HG03103 (cell line): ENCODE measurements at regions not wholly inside any gene's neighbourhood (a gene's known extent, or its start where the extent isn't known, plus 50 kb on each side); places are given as distances from the start of the nearest gene placed in this dataset.

Source experiments
- ATAC-seq: cut with Tn5 transposase; IDR thresholded peaks from one replicate; pipeline ENCODE4 v1.9.1; 2021; ENCODE audit warnings: low read depth; ENCODE audit not compliant: unreplicated experiment

DNA sequence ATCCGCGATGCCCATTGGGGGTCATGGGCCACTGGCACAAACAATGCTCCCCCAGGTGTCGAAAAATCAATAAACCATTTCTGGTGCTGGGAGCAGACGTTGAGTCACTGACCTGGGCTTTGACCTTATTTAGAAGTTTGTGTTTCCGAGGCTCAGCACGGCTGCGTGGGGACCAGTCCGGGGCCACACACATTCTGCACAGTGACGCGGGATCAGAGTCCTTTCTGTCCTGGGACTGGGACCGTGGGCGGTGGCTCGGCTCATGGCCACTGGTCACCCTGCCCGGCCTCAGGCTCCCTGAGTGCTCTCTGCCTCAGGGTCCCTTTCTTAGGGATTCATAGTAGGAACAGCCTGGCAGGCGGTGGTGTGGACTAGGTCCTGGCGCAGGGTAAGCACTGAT, 1266.0 kb downstream of the BRD1 start:
- no peak for ATAC-seq

DNA sequence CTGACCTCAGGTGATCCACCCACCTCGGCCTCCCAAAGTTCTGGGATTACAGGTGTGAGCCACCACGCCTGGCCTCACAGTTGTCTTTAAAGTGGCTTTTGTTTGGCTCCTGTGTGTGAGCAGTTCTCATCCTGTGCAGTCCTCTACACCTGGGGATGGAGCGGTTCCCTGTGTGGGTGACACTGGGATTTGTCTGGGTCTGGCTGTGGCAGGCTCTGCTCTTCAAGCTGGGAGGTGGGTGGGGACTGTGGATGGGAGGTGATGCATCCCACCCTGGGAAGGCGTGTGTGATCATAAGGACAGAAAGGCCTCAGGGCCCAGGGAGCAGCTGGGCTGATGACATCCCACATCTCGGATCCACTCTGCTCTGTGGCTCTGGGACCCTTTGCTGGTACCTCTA, 1266.8 kb downstream of the BRD1 start:
- no peak for ATAC-seq

- no peak for ATAC-seq
Observed at GRCh38 chr22:48560389-48560751, 1267.3 kb downstream of the BRD1 start.

DNA sequence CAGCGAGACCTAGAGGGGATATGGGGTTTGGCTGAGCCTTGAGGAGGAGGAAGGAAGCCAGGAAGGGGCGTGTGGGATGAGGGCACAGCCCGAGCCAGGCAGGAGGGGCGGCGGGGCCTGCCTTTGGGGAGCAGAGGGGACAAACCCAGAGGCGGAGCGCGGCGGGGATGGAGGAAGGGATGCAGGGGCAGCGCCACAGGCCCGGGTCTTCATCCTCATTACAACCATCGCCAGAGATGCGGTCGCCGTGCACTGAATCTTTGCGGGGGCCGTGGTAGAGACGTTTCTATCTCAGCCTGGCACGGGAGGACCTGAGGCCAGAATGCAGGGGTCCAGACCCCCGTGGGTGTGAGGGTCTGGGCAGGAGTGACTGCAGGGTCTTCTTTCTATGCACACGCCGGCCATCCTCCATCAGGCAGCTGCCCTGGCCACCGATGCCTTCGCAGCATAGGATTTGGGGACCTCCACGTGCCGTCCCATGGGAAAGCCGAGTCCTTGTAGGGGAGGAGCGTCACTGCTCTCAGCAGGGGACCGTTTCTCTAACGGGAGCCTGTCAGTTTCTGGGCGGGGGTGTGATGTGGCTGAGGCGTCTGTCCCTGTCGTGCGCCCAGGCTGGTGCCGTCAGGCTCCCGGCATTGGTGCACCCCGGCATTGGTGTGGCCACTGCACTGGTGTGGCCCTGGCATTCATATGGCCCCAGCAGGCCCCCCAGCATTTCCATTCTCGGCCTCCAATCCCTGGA, 1267.9 kb downstream of the BRD1 start:
- ATAC-seq, result no peak

GRCh38 chr22:48558606-48559402, 1268.9 kb downstream of the BRD1 start:
- ATAC-seq, result no peak

DNA sequence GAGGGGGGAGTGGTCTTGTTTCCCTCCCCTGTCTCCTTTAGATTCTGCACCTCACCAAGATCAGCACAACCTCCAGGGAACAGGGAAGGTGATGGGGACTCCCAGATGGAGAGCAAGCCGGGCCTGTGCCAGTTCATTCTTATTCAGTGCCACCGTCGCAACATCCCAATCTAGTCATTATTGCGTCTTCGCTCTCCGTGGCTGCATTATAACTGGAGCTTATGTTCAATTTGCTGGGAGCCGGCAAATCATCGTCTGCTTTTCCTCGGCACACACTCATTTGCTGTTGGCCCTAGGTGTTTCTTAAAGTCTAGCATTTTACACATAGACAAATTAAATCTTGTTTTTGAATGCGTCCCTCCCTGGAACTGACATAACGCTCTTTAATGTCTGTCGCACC, 1269.7 kb downstream of the BRD1 start:
- ATAC-seq, result no peak

DNA sequence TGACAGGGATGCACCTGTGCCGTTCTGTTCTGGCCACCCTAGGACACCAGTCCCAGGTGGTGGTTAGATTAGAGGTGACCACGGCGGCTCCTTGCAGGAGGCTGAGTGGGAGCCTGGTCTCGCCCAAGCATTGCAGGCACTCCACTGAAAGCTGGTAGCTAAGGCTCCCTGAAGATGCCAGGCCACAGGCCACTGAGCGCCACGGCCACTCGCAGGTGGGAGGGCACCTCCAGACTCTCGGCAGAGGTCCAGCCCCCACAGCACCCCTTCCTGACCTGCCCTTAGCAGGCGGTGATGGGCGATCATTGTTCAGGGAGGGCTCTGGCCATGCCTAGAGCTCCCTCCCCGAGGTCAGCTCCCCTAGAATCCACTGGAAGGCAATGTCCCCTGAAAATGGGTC, 1270.2 kb downstream of the BRD1 start:
- no peak for ATAC-seq

- no peak for ATAC-seq
Observed at GRCh38 chr22:48556751-48557150, 1270.9 kb downstream of the BRD1 start.

GRCh38 chr22:48556222-48556621, 1271.5 kb downstream of the BRD1 start:
- no peak for ATAC-seq

GRCh38 chr22:48555606-48556005, 1272.1 kb downstream of the BRD1 start:
- ATAC-seq, result no peak

GRCh38 chr22:48554893-48555572, 1272.6 kb downstream of the BRD1 start:
- no peak for ATAC-seq

GRCh38 chr22:48553694-48554308, 1273.9 kb downstream of the BRD1 start:
- ATAC-seq, result no peak

- ATAC-seq, result no peak
Observed at GRCh38 chr22:48553119-48553518, 1274.6 kb downstream of the BRD1 start.

- ATAC-seq, result no peak
Observed at GRCh38 chr22:48551716-48552268, 1275.9 kb downstream of the BRD1 start.

DNA sequence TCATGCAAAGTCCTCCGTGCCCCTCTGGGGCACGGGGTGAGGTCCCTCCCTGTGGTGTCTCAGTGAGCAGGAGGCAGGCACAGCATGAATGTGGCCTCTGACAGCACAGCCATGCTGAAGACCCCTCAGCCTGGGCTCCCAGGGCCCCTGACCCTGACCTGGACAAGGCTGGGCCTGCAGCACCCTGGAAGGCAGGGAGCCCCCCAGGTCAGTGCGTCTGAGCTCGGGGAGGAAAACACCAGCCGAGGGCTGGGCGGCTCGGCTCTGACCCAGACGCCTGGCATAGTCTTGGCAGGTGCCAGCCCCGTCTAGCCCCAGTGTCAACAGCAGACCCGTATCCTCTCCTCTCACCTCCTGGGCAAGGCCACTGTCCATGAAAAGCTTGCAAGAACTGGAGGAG, 1276.6 kb downstream of the BRD1 start:
- ATAC-seq, result no peak

GRCh38 chr22:48548391-48548790, 1279.3 kb downstream of the BRD1 start:
- ATAC-seq, result no peak

DNA sequence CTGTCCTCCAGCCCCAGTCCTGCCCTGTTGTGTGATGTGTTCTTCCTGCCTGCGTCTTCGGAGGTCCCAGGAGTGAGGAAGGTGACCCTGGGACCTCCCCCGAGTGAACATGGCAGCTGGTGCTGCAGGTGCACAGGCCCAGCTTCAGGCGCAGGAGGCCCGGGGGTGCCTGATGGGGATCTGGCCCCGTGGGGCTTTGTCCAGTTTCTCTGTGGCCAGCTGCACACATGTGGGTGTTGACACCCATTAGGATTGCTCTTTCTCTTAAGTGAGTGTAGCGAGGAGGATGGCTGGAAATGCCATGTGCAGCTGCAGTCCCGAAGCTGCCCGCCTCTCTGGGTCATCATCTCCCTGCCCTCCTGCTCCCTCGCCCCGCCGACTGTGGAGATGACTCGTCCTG, 1279.7 kb downstream of the BRD1 start:
- ATAC-seq, result no peak

DNA sequence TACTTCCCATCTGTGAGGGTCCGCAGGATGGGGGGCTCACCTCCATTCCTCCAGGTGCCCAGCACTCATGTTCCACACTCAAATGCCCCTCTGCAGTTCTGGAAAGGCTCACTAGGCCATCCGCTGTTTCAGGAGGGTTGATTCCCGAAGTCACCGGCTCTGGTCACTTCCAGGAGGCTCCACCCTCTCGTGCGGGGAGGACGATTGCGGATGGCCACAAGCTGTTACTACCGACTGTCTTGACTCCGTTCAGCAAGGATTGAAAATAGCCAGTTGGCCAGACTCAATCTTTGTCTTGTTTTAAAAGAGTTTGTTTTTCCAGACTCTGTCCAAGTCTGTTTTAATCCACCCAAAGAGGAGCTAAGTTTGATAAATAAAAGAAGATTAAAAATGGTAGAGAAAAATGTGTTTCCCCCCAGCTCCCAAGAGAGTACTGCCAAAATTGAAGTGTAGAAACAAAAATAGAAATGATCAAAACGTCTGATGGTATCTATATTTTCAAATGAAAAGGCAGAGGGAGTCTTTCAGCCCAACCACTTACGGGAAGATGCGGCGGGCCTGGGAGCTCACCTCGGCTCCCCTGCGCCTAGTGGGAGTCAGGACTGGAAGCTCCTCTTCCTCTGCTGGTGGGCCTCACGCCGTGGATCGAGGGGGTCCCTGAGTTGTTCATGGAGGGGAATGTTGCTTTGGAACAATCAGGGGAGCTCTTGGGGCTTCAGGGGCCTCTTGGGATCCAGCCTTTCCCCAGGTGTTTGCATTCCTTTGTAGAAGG, 1280.8 kb downstream of the BRD1 start:
- no peak for ATAC-seq

DNA sequence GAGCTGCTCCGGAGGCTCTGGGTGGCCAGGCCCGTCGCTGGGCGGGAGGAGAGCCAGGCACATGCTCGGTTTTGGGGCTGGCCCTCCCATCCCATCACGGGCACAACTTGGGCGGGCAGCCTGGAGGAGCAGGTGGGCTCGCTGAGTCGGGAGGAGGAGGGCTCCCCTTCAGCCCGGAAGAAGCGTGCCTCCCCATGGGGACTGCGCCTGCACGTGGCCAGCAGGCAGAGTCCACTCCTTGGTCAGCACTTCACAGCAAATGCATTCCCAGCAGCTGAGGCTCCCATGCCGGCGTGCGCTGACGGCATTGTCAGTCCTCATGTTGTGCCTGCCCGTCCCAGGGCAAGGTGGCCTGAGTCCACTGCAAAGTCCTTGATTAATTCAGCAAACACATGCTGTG, 1281.7 kb downstream of the BRD1 start:
- ATAC-seq, result no peak
